NCI-H2171 (cell line): ENCODE measurements at regions not wholly inside any gene's neighbourhood (a gene's known extent, or its start where the extent isn't known, plus 50 kb on each side); places are given as distances from the start of the nearest gene placed in this dataset.

ENCODE experiments used
- DNase-seq: peaks from one replicate; lab custom pipeline; 2025; lab: John Stamatoyannopoulos, UW

DNA sequence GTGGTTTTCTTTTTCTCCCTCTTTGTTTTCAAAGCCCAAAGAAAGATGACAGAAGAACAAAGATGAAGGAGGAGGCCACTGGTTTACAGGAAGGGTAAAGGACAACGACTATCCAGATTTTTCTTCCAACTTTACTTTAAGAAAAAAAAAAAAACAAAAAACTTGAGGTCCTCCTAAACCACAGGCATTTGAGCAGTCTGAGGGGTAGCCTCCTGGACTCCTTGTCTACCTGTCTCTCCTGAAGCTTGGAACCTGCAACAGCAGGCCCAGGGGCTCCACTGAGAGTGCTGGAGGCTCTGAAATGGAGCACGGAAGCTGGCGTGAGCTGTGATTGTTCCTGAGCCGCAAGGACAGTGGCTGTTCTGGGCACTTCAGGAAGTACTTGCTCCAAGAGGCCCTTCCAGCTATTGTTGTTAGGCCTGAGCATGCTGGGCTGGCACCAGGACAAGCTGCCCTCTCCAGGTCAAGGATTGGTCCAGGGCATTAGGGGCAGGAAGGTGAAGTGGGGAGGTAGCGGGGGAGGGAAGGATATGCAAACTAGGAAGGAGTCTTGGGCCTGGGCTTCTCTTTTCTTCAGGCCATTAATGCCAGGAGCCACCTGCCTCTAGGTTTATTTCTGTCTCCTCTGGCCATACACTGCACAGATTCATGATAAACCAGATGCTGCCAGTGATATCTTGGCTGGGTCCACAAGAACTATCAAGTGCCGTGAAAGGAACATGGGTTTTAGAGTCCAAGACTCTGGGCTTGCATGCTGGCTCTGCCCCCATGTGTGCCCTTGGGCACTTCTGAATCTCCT, 147.3 kb downstream of the CCDC34 start:
- no peak for DNase-seq

DNA sequence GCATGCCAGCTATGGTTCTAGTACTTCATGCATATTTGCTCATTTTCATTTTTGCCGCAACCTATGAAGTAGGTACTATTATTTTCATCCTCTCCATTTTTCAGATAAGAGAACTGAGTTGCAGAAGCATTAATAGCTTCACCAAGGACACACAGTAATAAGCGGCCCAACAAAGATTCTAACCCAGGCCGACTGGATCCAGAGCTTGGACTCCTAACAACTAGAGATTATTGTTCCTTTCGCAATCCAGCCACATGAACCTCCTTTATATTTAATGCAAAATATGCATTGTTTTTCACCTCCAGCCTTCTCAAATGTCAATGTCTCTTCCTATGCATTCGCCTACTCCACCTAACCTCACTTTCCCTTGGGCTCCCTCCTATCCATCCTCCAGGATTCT, 148.3 kb downstream of the CCDC34 start:
- no peak for DNase-seq

DNA sequence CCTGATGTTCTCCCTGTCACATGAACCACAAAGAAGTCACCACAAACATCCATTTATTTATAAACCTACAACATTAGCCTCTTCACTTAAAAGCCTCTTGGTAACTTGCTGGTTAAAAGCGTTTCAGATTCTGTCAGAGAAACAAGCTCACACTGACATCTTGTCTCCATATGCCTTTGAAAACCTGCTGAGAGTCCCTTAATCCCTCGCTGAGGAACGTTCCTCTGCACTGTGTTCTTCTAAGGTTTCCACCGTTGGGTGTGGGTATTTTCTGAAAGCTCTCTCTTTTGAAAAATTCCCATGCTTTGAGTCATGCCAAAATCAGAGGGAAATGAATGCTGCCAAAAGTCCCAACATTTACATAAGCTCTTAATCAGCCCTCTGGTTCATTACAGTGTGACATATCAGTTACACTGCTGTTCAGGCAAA, 149.8 kb downstream of the CCDC34 start:
- DNase-seq, result peak; percentile 55

- DNase-seq, result no peak
Measured at GRCh38 chr11:27212248-27212780, 150.7 kb downstream of the CCDC34 start.

DNA sequence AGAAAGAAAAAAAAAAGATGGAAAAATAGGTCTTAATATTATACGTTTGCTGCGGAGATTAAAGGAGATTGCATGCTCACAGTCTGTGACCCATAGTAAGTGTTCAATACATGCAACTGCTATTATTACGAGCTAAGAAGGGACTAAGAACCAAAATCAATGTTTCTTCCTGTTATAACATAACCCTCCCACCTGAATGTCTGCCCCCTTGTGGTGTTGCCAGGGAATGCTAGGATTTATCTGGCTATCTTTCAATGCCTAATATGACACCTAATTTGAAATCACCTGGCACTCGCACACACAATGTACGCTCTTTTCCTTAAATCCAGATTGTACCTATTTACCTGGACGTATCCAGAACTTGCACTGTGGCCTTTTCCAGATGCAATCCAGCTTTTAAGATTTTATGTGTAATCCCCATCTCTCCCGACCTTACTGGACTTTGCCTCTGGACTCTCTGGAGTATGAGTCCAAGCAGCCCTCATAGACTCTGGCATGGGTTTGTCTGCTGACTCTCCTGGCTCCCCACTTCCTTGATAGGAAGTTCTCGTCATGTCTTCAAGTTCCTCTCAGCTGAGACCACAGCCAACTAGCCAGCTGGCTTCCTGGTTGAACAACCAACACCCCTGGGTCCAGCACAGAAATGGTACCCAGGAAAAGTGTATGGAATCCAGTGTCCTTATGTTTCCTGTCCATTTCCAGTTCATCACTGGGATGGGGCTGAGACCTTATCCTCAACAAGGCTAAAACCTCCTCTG, 151.5 kb downstream of the CCDC34 start:
- no peak for DNase-seq

DNA sequence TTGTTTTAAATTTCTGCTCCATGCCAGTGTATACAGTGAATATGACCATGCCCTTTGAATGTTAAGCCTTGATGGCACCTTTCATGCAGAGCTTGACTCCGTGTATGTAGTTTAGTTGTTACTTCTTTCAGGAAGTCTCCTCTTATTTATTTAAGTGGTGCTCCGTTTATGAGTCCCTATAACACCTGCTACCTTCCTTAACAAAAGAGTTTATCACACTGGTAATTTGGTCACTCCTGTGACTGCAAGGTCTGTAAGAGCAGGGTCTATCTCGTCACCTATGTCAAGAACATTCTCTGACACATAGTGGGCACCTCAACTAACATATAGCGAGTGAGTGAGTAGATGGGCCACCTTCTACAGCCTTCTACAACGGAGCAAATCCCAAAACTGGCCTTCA, 152.5 kb downstream of the CCDC34 start:
- DNase-seq, result no peak

- DNase-seq, result peak; percentile 89
Measured at GRCh38 chr11:27209562-27210005, 153.4 kb downstream of the CCDC34 start.

GRCh38 chr11:27208846-27209245, 154.2 kb downstream of the CCDC34 start:
- DNase-seq, result no peak

- DNase-seq, result no peak
Measured at GRCh38 chr11:27207025-27207650, 155.9 kb downstream of the CCDC34 start.

DNA sequence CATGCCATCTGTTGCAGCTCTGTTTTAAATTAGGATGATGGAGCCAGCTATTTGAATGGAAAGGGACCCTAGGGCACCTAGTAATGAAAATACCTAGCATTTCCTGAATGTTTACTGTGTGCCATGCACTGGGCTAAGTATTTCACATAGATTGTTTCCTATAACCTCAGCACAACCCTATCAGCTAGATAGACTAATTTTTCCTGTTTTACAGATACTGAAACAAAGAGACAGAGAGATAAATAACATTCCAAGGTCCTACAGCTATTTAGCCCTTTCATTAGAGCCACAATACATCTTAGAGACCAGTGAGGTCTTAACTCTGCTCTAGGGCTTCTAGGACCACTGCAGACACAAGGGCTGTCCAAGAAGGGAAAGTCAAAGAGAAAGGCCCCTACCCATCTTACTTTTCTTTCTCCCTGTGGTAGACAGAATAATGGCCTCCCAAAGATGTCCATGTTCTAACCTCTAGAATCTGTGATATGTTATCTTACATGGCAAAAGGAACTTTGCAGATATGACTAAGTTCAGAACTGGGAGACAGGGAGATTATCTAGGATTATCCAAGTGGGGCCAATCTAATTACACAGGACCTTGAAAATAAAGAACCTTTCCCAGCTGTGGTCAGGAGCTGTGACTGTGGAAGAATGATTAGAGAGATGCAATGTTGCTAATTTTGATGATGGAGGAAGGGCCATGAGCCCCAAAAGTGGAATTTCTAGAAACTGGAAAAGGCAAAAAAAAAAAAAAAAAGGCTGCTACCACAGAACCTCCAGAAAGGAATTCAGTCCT, 157.0 kb downstream of the CCDC34 start:
- DNase-seq, result no peak

- no peak for DNase-seq
Measured at GRCh38 chr11:27205250-27205649, 157.8 kb downstream of the CCDC34 start.

GRCh38 chr11:27204529-27204928, 158.5 kb downstream of the CCDC34 start:
- DNase-seq, result no peak

GRCh38 chr11:27203077-27203647, 159.9 kb downstream of the CCDC34 start:
- no peak for DNase-seq

GRCh38 chr11:27201454-27202302, 161.1 kb downstream of the BBOX1 start:
- DNase-seq, result peak; percentile 96

DNA sequence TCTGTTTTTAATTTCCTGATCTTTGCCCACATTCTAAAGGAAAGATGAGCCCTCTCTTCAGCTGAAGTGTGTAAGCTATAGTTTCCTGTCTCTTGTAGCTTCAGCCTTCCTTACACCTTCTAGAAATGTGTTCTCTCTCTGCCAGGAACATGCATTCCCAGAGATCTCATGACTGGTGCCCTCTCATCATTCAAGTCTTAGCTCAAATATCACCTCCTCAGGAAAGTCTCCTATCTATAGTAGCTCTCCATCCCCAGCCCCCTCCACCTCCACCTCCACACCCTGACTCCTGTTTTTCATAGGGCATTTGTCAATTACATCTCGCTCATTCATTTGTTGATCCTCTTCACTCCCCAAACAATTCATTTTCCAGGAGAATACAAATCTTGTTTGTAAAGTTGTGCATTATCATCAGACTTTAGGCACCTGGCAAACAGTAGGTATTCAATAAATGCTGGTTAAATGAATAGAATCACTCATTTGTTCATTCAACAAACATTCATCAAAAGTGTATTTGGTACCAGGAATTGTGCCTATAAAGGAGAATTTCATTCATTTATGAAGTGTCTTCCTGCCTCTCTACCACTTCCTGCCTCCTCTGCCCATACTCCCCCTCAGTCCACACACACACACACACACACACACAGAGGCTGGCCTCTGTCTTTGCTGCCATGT, 160.3 kb downstream of the BBOX1 start:
- DNase-seq, result no peak

DNA sequence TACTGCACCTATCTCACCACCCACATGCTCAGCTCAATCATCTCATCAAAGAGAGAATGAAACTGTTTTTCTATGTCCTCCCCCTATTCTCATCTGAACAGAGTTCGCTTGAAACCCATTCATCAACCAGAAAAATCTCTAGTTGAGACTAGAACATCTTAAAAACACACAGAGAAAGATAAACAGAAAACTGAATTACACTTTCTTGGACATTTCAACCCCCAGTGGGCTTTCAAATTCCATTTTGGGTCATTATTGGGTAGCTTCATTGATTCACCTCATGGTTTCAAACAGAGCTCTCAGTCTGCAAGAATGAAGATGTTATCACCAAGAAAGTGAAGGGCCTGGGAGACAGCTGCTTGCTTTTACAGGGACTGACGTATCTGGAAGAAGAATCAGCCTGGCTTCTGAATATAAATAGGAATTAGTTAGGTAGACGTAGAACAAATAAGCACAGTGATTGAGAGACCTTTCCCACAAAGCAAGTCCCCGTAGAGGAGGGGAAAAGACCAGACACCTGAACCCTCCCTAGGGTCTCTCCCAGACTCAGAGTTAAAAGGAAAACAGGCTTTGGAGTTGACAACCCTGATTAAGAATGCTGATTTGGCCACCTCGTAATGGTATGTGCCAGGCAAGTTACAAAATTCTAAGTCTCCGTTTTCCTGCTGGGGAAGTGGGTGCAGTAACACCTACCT, 155.7 kb downstream of the BBOX1 start:
- DNase-seq, result no peak

- DNase-seq, result no peak
Measured at GRCh38 chr11:27195837-27196202, 155.2 kb downstream of the BBOX1 start.

- DNase-seq, result no peak
Measured at GRCh38 chr11:27194976-27195375, 154.4 kb downstream of the BBOX1 start.
